NB4 (cell line): ENCODE measurements at regions not wholly inside any gene's neighbourhood (a gene's known extent, or its start where the extent isn't known, plus 50 kb on each side); places are given as distances from the start of the nearest gene placed in this dataset.

Source experiments
- CTCF ChIP-seq: IDR thresholded peaks from one replicate; pipeline ENCODE4 v1.5.1; 2012; ENCODE audit warnings: low read depth, low read length
- MYC ChIP-seq: IDR thresholded peaks from 2 replicates; pipeline ENCODE4 v1.6.1; 2011; ENCODE audit warnings: low read depth, low read length
- TF ChIP-seq, protein P1 (sequence below): IDR thresholded peaks from 2 replicates; pipeline ENCODE4 v1.6.1; 2011; ENCODE audit warnings: low read depth, low read length

DNA sequence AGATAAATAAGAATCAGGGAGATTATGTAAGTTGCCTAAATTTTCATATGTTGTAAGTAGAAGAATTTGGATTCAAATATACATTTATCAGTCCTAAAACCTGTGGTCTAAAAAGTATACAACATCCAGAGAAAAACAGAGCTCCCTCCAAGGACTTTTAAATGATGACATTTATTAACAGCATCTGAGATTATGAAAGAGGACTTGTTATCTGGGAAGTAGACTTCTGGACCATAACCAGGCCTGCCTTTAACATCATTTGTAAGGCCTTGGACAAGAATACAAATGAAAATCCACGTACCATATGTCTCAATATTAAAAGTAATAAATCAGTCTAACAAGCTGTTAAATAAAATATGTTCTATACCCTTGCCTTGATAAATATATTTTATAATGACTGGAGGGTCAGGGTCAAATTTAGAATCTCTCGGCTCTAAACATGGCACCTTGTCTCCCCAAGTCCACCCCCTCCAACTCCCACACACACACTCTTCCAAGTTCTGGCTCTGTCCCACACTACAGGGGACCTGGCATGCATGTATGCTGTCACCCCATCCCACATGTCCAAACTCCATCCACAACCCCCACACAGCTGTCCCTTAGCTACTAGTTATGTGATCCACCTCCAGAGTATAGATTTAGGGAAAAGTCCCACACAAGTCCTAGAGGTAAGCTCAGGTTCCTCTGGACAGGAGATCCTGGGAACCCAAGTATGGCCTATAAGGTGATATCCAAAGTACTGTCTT, 382.6 kb downstream of the CDH2 start:
- TF ChIP-seq, protein P1, sequence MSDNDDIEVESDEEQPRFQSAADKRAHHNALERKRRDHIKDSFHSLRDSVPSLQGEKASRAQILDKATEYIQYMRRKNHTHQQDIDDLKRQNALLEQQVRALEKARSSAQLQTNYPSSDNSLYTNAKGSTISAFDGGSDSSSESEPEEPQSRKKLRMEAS, result no peak
- TF ChIP-seq MYC (no peak), CTCF (no peak)
